ENCODE measurements at regions not wholly inside any gene's neighbourhood (a gene's known extent, or its start where the extent isn't known, plus 50 kb on each side); places are given as distances from the start of the nearest gene placed in this dataset.

GRCh38 chr1:175833502-175833901 lies 90.1 kb upstream of the TNR start:
- TF ChIP-seq, protein P1, sequence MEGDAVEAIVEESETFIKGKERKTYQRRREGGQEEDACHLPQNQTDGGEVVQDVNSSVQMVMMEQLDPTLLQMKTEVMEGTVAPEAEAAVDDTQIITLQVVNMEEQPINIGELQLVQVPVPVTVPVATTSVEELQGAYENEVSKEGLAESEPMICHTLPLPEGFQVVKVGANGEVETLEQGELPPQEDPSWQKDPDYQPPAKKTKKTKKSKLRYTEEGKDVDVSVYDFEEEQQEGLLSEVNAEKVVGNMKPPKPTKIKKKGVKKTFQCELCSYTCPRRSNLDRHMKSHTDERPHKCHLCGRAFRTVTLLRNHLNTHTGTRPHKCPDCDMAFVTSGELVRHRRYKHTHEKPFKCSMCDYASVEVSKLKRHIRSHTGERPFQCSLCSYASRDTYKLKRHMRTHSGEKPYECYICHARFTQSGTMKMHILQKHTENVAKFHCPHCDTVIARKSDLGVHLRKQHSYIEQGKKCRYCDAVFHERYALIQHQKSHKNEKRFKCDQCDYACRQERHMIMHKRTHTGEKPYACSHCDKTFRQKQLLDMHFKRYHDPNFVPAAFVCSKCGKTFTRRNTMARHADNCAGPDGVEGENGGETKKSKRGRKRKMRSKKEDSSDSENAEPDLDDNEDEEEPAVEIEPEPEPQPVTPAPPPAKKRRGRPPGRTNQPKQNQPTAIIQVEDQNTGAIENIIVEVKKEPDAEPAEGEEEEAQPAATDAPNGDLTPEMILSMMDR (IDR thresholded peaks at IDR 0.05): no peak
- no peak for TF ChIP-seq POLR2A (IDR thresholded peaks at IDR 0.05)
